ENCODE measurements at regions not wholly inside any gene's neighbourhood (a gene's known extent, or its start where the extent isn't known, plus 50 kb on each side); places are given as distances from the start of the nearest gene placed in this dataset.

DNA sequence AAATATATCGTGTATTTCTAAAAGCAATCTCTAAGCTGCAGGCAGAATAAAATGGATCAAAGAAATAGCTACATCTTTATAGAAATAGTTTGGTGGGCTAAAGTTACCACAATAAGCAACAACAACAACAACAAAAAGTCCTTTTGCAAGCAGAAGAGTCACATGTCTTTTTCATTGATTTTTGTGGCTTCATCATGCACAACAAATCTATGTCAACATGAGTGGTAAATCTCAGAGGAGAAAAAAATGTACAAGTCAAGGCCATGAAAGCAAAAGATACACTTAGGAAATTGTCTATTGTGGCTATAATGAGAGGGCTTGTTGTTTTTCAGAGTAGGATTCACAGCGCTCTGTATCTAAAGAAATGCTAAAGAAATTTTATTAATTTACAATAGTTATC, 269.7 kb downstream of the GRB14 start:
- no peaks in the 10 kb centered on the region for H3K36me3 ChIP-seq (ENCODE audit: control insufficient read depth, insufficient read depth, low read length)
- FAIRE-seq (no peak), DNase-seq (ENCODE audit: low read depth) (no peak)
- H3K4me3 ChIP-seq (ENCODE audit: low read depth, low read length): no peak overlapping the region
- no peaks in the 10 kb centered on the region for H3K27me3 ChIP-seq (ENCODE audit: control insufficient read depth, insufficient read depth, low read length)
- TF ChIP-seq, protein P1, sequence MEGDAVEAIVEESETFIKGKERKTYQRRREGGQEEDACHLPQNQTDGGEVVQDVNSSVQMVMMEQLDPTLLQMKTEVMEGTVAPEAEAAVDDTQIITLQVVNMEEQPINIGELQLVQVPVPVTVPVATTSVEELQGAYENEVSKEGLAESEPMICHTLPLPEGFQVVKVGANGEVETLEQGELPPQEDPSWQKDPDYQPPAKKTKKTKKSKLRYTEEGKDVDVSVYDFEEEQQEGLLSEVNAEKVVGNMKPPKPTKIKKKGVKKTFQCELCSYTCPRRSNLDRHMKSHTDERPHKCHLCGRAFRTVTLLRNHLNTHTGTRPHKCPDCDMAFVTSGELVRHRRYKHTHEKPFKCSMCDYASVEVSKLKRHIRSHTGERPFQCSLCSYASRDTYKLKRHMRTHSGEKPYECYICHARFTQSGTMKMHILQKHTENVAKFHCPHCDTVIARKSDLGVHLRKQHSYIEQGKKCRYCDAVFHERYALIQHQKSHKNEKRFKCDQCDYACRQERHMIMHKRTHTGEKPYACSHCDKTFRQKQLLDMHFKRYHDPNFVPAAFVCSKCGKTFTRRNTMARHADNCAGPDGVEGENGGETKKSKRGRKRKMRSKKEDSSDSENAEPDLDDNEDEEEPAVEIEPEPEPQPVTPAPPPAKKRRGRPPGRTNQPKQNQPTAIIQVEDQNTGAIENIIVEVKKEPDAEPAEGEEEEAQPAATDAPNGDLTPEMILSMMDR (IDR thresholded peaks at IDR 0.05; ENCODE audit: insufficient read depth, low read length, severe bottlenecking): no peak

DNA sequence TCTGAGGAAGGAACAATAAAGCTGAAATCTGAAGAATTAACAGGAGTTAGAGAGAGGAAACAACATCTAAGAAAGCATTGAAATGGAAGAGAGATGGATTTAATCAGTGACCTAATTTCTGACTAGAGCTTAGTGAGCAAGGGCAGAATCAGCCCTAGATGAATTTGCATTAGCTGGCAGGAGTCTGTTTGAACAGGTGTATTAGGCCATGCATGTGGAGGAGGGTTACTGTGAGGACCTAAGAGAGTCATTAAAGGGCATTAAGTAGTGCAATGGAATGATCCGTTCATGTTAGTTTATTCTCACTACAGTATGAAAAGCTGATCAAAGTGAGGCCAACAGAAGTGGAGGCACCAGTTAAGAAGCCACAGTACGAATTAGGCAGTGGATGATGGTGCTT, 285.3 kb downstream of the GRB14 start:
- FAIRE-seq (no peak), DNase-seq (ENCODE audit: low read depth) (no peak)
- no peak overlapping the region for H3K4me3 ChIP-seq (ENCODE audit: low read depth, low read length)
- no peaks in the 10 kb centered on the region for H3K36me3 ChIP-seq (ENCODE audit: control insufficient read depth, insufficient read depth, low read length)
- TF ChIP-seq, protein P1 (IDR thresholded peaks at IDR 0.05; ENCODE audit: insufficient read depth, low read length, severe bottlenecking): no peak
- H3K27me3 ChIP-seq (ENCODE audit: control insufficient read depth, insufficient read depth, low read length): peaks cover 1% of the 10 kb centered on the region

GRCh38 chr2:164335128-164335527, 286.2 kb downstream of the GRB14 start:
- no peak for FAIRE-seq
- TF ChIP-seq, protein P1 (IDR thresholded peaks at IDR 0.05; ENCODE audit: insufficient read depth, low read length, severe bottlenecking): no peak

DNA sequence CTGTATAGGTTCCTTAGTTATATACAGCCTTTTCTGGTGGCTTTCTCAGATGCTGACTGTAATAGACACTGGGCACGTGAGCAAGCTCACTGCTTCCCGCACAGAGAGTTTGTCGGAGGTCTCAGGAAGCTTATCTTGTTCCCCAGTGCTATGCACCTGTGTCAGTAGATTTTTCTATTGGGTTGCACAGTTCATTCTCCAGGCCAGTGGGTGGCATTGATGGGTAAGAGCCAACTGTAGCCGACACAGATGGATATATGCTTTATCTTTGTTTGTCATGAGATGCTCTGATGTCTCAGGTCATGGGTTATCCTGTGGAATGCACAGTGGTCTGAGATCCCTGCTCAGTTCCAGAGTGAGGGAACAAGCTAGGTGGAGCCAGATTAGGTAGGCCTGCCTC, 293.0 kb downstream of the GRB14 start:
- no peak overlapping the region for H3K4me3 ChIP-seq (ENCODE audit: low read depth, low read length)
- TF ChIP-seq, protein P1 (IDR thresholded peaks at IDR 0.05; ENCODE audit: insufficient read depth, low read length, severe bottlenecking): no peak
- DNase-seq (ENCODE audit: low read depth): no peak
- no peaks in the 10 kb centered on the region for H3K36me3 ChIP-seq (ENCODE audit: control insufficient read depth, insufficient read depth, low read length)
- no peak for FAIRE-seq
- H3K27me3 ChIP-seq (ENCODE audit: control insufficient read depth, insufficient read depth, low read length): no peaks in the 10 kb centered on the region

More at GRCh38 chr2:164335128-164335527, 286.2 kb downstream of the GRB14 start:
- DNase-seq (ENCODE audit: low read depth): no peak
- Histone ChIP-seq H3K36me3 (ENCODE audit: control insufficient read depth, insufficient read depth, low read length) (no peaks in the 10 kb centered on the region), H3K4me3 (ENCODE audit: low read depth, low read length) (no peak overlapping the region), H3K27me3 (ENCODE audit: control insufficient read depth, insufficient read depth, low read length) (peaks cover 1% of the 10 kb centered on the region)

DNA sequence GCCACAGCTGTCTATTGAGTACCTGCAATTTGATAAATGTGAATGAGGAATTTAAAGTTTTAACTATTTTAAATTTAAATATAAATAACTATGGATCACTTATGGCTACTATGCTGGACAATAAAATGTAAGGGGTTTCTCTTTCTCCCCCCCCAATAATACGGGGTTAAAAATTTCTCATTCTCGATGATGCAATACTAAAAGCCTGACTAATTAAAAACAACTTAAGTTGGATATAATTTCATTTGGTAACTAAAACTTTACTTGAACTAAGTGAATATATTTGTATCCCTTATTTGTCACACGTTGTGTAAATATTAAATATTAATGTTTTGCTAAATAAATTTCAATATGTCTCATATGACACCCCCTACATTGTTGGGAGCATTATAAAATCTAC, 297.3 kb downstream of the GRB14 start:
- DNase-seq (ENCODE audit: low read depth) (no peak), FAIRE-seq (no peak)
- TF ChIP-seq, protein P1 (IDR thresholded peaks at IDR 0.05; ENCODE audit: insufficient read depth, low read length, severe bottlenecking): no peak
- H3K27me3 ChIP-seq (ENCODE audit: control insufficient read depth, insufficient read depth, low read length): no peaks in the 10 kb centered on the region
- H3K4me3 ChIP-seq (ENCODE audit: low read depth, low read length): no peak overlapping the region
- no peaks in the 10 kb centered on the region for H3K36me3 ChIP-seq (ENCODE audit: control insufficient read depth, insufficient read depth, low read length)

GRCh38 chr2:164314148-164314547, 307.1 kb downstream of the GRB14 start:
- Histone ChIP-seq H3K27me3 (ENCODE audit: control insufficient read depth, insufficient read depth, low read length) (no peaks in the 10 kb centered on the region), H3K36me3 (ENCODE audit: control insufficient read depth, insufficient read depth, low read length) (no peaks in the 10 kb centered on the region), H3K4me3 (ENCODE audit: low read depth, low read length) (no peak overlapping the region)
- FAIRE-seq: no peak
- TF ChIP-seq, protein P1 (IDR thresholded peaks at IDR 0.05; ENCODE audit: insufficient read depth, low read length, severe bottlenecking): no peak
- peak; percentile 17 for DNase-seq (ENCODE audit: low read depth)

Measured in bronchial epithelial cell (primary cell).